CD4-positive, alpha-beta T cell (primary cell): ENCODE measurements at regions not wholly inside any gene's neighbourhood (a gene's known extent, or its start where the extent isn't known, plus 50 kb on each side); places are given as distances from the start of the nearest gene placed in this dataset.

Experiments used
- ATAC-seq: fragments of 200-7000 bp; cut with Tn5 transposase; one replicate; pipeline ENCODE4 v1.10.0; 2022; ENCODE audit warnings: mild to moderate bottlenecking; ENCODE audit not compliant: poor library complexity
- CTCF ChIA-PET: fragments of 350-600 bp; sonication (Branson Sonifier 250); formaldehyde crosslinking; loops from one replicate; lab custom pipeline; 2021; ENCODE audit warnings: antibody characterized with exemption, inconsistent platforms; lab: Charles Lee
- POLR2A ChIA-PET: fragments of 350-600 bp; sonication (Branson Sonifier 250); formaldehyde crosslinking; loops from one replicate; lab custom pipeline; 2021; ENCODE audit warnings: antibody characterized with exemption, inconsistent platforms; lab: Charles Lee
- DNase-seq, 14 experiments: peaks; one replicate each; pipeline ENCODE4 v3.0.0-alpha.2; 2013 to 2020; ENCODE audit warnings: mixed read lengths in 2 of 14
- H3K27ac ChIP-seq, 2 donors: one replicate each; pipeline versions ENCODE4 v1.5.1 to v1.7.0; 2013; ENCODE audit warnings: low read length in 2 of 2, low read depth in 1 of 2, mild to moderate bottlenecking in 1 of 2
- H3K27me3 ChIP-seq, 2 experiments: 1 replicate in 1 of 2; 2 replicates in 1 of 2; pipeline versions ENCODE4 v1.6.1 to v1.7.0; 2013; ENCODE audit warnings: low read length in 2 of 2, control low read depth in 1 of 2, mild to moderate bottlenecking in 1 of 2, moderate library complexity in 1 of 2; ENCODE audit not compliant: insufficient read depth in 2 of 2, control insufficient read depth in 1 of 2
- H3K36me3 ChIP-seq: one replicate; pipeline ENCODE4 v1.6.1; 2013; ENCODE audit warnings: low read length, control low read depth; ENCODE audit not compliant: insufficient read depth
- H3K4me1 ChIP-seq: one replicate; pipeline ENCODE4 v1.6.1; 2013; ENCODE audit warnings: low read length, control low read depth; ENCODE audit not compliant: insufficient read depth
- H3K4me3 ChIP-seq: one replicate; pipeline ENCODE4 v1.5.1; 2013; ENCODE audit warnings: mild to moderate bottlenecking, low read length, moderate library complexity
- H3K9me3 ChIP-seq, 2 experiments: 1 replicate in 1 of 2; 2 replicates in 1 of 2; pipeline versions ENCODE4 v1.6.1 to v1.7.0; 2013; ENCODE audit warnings: low read length in 2 of 2, mild to moderate bottlenecking in 2 of 2, control low read depth in 1 of 2, moderate library complexity in 1 of 2; ENCODE audit not compliant: control insufficient read depth in 1 of 2, insufficient read depth in 1 of 2
- H3K27ac Mint-ChIP-seq: one replicate; pipeline ENCODE4 v1.8.0; 2020; ENCODE audit warnings: mixed read lengths
- H3K27me3 Mint-ChIP-seq: one replicate; pipeline ENCODE4 v1.8.0; 2021; ENCODE audit warnings: mixed read lengths
- H3K36me3 Mint-ChIP-seq: one replicate; pipeline ENCODE4 v1.8.0; 2021; ENCODE audit warnings: low read depth, mixed read lengths
- H3K4me1 Mint-ChIP-seq: one replicate; pipeline ENCODE4 v1.8.0; 2021; ENCODE audit warnings: low read depth, mixed read lengths
- H3K4me3 Mint-ChIP-seq: one replicate; pipeline ENCODE4 v1.8.0; 2020; ENCODE audit warnings: mild to moderate bottlenecking, mixed read lengths
- H3K9me3 Mint-ChIP-seq: one replicate; pipeline ENCODE4 v1.8.0; 2020; ENCODE audit warnings: mixed read lengths
- CTCF ChIP-seq: fragments of 200-600 bp; IDR thresholded peaks from one replicate; pipeline ENCODE4 v1.8.0; 2022; ENCODE audit warnings: antibody characterized with exemption, mild to moderate bottlenecking
- intact Hi-C, 2 experiments: fragments of 100-400 bp; cut with DNase I in 1 of 2; cut with micrococcal nuclease in 1 of 2; formaldehyde crosslinking; loops; one replicate each; pipeline versions ENCODE4 v1.15.1 to v1.9.0; 2023 to 2025; cut with DNase I, micrococcal nuclease

GRCh38 chr12:45666396-45666795, 63.1 kb upstream of the ARID2 start:
- Histone ChIP-seq H3K9me3 (no peaks in the 10 kb centered on the region), H3K4me1 (peaks cover 14% of the 10 kb centered on the region), H3K27ac (no peak overlapping the region), H3K36me3 (no peaks in the 10 kb centered on the region), H3K4me3 (no peak overlapping the region), H3K27me3 (no peaks in the 10 kb centered on the region)
- Mint-ChIP-seq H3K4me1 (peaks cover 27% of the 10 kb centered on the region), H3K27ac (no peak overlapping the region), H3K27me3 (no peaks in the 10 kb centered on the region), H3K4me3 (no peak overlapping the region), H3K36me3 (no peaks in the 10 kb centered on the region), H3K9me3 (no peaks in the 10 kb centered on the region)
- no peak for ATAC-seq
- DNase-seq = no peak
- CTCF ChIA-PET = interaction anchor here (1.4 kb wide), 1 partner anchor 11 kb away, joined by 3 read pairs; no protein-coding TSS in a partner anchor
- TF ChIP-seq CTCF = no peak
- POLR2A ChIA-PET = interaction anchor here (0.7 kb wide), 1 partner anchor 76 kb away, joined by 4 read pairs; no protein-coding TSS in a partner anchor
- intact Hi-C loops = no loop called here

- no peaks in the 10 kb centered on the region for H3K27me3 Mint-ChIP-seq
- no peak overlapping the region for H3K27ac Mint-ChIP-seq
- H3K4me1 ChIP-seq = peaks cover 14% of the 10 kb centered on the region
- intact Hi-C loops = no loop called here
- H3K9me3 ChIP-seq = no peaks in the 10 kb centered on the region
- no peaks in the 10 kb centered on the region for H3K27me3 ChIP-seq
- ATAC-seq (no peak), DNase-seq (no peak)
- CTCF ChIA-PET = no interaction called here
- H3K9me3 Mint-ChIP-seq = no peaks in the 10 kb centered on the region
- POLR2A ChIA-PET = interaction anchor here (4.8 kb wide), 1 partner anchor 60 kb away, joined by 77 read pairs; no protein-coding TSS in a partner anchor
- no peak overlapping the region for H3K27ac ChIP-seq
- H3K4me3 ChIP-seq = no peak overlapping the region
- peaks cover 27% of the 10 kb centered on the region for H3K4me1 Mint-ChIP-seq
- H3K4me3 Mint-ChIP-seq = no peak overlapping the region
- no peak for TF ChIP-seq CTCF
- H3K36me3 Mint-ChIP-seq = no peaks in the 10 kb centered on the region
- H3K36me3 ChIP-seq = no peaks in the 10 kb centered on the region
These were observed 62.7 kb upstream of the ARID2 start for GRCh38 chr12:45666816-45667215.

GRCh38 chr12:45667761-45668160, 61.7 kb upstream of the ARID2 start:
- H3K27ac Mint-ChIP-seq = peak overlapping the region; percentile 80
- H3K4me3 ChIP-seq = no peak overlapping the region

More at GRCh38 chr12:45667761-45668160, 61.7 kb upstream of the ARID2 start:
- no peak overlapping the region for H3K27ac ChIP-seq
- Mint-ChIP-seq H3K4me1 (peaks cover 27% of the 10 kb centered on the region), H3K4me3 (no peak overlapping the region), H3K36me3 (no peaks in the 10 kb centered on the region), H3K9me3 (no peaks in the 10 kb centered on the region), H3K27me3 (no peaks in the 10 kb centered on the region)
- intact Hi-C loops = no loop called here
- peaks cover 14% of the 10 kb centered on the region for H3K4me1 ChIP-seq
- no peaks in the 10 kb centered on the region for H3K9me3 ChIP-seq
- POLR2A ChIA-PET = interaction anchor here (1.4 to 4.8 kb wide), 2 partner anchors 59 to 62 kb away, joined by 5 to 77 read pairs; partner anchors contain the start of gene ARID2
- CTCF ChIA-PET = interaction anchor here (1.4 to 2.3 kb wide), 4 partner anchors 12 to 57 kb away, joined by 3 to 6 read pairs (median 4); no protein-coding TSS in a partner anchor
- no peaks in the 10 kb centered on the region for H3K36me3 ChIP-seq
- H3K27me3 ChIP-seq = no peaks in the 10 kb centered on the region
- DNase-seq (no peak), ATAC-seq (no peak)
- no peak for TF ChIP-seq CTCF
